CD4-positive, alpha-beta T cell treated with Interleukin-10 for 1 hour (primary cell): ENCODE measurements at regions not wholly inside any gene's neighbourhood (a gene's known extent, or its start where the extent isn't known, plus 50 kb on each side); places are given as distances from the start of the nearest gene placed in this dataset.

Experiments used
- DNase-seq: peaks from one replicate; pipeline ENCODE4 v3.0.0-alpha.2; 2020

DNA sequence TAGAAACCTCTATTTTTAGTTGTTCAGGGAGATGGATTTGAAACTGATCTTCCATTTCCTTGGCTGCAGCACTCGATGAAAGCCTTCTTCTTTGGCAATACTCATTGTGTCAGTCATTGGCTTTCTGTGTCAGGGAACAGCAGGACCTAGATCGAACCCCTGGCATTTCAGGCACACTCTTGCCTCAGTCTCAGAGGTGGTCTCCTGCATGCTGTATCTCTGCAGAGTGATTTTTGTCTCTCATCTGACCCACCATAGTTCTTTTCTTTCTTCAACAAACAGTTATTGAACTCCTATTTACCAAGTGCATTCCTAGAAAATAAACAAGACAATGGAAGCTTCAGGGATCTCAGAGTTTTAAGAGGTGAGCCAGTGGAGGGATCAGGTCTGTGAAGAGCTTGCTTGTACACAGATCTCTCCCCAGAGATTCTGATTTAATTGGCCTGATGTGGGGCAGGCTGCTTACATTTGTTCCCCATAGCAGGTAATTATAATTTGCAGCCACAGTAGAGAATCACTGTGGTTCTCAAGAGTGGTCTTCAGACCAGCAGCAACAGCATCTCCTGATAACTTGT, 473.1 kb upstream of the TCF4 start:
- no peak for DNase-seq

DNA sequence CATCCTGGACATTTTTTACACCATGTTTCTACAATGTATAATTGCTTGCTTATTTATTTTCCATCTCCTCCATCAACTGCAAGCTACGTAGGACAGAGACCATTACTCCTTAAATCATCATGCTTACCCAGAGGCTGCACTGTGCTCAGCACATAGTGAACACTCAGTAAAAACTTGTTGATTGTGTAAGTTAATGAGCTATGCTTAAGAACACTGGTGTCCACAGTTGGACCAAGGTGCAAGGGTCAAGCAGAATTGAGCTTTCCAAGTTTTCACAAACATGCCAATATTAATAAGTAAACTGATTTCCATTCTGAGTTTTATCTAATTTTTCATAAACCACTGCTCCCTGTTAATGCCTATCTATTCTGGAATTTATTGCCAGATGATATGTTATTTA, 464.2 kb upstream of the TCF4 start:
- DNase-seq: no peak

DNA sequence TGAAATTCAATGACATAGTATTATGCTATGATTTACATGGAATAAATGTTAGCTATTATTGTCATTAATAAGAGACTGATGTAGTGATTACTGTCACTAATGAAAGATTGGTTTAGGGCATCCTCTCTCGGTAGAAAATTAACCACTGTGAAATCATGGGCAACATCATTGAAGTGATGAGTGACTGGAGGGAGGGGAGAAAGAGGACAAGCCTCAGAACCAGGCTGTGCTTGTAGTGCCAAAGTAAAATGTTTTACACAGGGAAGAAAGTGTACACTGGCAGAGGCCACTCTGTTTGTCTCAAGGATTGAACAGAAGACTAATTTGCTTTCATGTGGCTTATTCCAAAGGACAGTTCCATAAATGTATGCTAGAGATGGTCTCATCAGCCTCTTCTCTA, 456.2 kb upstream of the TCF4 start:
- DNase-seq: no peak

DNA sequence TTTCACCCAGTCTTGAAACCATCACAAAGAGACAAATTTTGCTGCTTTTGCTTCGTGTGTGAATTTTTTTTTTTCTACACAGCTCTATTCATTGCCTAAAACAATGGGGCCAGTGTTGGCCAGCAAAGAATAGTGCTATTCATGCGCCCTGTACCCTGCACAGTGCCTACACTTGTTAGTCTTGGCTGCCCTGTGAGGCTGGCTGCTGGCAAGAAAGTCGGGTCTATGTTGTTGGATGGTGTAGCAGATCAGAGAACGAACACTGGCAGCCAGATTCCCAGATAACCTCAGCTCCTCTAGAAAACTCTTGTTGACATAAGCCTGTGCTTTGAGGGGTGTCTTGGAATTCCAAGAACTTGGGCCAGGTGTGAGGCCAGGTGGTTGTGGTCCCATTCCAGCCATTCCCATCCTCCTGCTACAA, 455.7 kb upstream of the TCF4 start:
- no peak for DNase-seq

DNA sequence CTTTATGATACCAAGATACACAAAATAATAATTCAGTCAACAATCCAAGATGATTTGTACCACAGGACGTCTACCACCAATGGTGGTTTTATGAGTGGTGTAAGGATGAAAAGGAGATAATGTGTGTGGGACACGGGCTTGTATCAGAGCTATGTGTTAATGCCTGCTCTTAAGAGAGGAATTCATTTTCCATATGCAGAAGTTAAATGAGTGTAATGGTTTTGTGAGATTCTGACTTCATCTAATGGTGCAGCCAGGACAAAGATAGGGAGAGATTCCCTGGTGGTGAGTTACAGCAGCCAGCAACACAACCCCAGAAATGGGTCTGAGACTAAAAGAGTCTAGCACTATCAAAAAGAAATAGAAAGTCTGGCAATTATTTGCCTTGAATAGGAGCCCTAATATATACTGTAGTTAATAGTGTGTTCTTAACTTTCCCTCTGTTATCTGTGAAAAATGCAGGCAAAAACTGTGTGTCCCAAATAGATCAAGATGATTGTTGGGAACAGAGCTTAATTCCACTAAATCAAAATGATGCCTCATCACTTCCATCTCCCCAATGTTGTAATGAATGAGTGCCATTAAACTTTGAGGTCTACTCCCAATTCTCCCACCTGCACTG, 455.0 kb upstream of the TCF4 start:
- DNase-seq: no peak

DNA sequence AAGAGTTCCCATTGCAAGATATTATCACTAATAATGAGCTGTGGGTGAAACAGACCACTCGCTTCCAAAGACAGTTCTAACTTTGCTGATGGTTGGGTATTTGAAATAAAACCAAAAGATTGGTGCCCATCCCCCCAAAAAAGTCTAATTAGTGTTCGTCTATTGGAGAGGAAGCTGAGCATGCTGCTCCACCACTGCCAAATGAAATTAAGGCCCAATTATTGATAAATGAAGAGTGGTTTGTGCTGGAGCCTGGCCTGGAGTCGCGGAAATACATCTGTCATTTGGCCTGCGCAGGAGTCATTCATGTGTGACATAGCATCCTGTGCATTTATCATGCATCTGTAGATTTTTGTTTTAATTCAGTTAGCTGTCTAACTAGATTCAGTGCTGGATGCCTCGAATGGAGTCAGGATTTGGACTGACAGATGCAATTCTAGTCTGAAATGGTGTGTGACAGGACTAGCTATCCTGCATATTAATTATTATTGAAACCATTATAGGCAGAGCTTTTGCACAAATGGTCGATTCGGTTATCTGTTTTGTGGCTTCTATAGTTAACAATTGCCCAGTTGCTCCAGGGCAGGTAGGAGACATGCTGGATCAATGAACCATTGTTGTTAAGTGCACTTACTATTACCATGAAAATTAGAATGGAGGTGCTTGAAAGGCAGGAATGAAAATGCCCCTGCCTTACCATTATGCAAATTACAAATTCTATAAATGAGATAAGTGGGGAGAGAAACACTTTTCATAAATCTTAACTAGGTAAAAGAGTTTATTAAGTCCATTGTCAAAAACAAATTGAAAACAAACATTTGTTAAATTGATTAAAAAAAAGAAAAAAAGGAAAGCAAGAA, 450.4 kb upstream of the TCF4 start:
- DNase-seq: no peak

DNA sequence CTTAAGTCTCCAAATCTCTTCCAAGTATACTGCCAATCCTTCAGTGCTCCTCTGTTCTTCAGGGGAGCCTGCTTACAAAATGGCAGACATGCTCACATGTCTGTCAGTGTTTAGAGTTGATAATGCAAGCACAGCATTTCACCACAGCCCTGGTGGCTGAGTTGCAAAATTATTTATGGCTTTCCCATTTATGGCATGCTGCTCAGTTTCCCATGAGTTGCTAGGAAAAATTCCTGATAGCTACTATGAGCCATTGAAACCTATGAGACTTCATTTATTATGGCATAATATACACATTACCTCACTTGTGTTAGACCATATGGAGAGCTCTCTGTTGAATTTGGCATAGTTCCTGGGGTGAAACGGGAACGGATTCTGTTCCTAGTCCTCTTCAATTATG, 448.7 kb upstream of the TCF4 start:
- DNase-seq: no peak

DNA sequence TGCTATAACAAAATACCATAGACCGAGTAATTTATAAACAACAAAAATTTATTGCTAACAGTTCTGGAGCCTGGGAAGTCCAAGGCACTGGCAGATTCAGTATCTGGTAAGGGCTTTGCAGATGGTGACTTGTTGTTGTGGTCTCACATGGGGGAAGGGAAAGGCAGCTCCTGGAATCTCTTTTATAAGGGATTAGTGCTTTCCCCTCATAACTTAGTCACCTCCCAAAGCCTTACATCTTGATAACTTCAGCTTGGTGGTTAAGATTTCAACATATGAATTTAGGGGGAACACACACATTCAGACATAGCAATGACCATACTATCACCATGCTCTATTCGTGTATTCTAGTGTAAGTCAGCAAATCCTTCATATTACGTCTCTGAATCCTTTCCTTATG, 447.6 kb upstream of the TCF4 start:
- no peak for DNase-seq

DNA sequence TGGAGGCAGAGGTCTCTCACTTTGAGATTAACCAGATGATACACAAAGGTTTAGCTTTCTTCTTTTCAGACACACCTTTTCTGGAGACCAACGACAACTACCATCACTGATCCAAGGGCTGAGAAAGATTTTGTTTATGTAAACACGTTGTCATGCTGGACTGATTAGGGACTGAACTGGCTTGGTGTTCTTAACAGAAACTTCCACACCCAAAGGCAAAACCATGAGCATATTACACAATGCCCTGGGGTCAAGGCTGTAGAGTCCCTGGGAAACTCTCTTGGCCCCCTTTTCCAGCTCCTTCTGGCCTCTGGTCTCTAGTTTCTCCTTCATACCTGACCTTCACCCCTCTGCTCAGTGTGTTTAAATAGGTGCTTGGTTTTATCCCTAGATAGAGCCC, 447.0 kb upstream of the TCF4 start:
- no peak for DNase-seq

DNA sequence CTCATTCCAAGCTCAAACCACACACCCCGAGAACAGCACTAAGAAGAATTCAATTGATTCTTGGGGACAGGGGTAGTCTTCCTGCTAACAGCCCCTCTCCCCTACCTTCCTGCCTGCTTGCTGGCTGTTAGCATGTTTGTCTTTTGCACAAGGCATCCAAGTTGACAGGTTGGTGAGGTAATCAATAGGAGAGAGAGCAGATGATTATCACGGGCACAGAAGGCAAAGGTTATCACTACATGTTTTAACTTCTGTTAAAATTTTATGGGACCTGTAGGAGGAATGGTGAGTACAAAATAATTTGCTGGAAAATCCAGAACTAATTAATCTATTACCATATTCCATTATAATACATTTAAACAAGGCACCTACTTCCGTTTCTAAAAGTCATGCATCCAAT, 442.1 kb upstream of the TCF4 start:
- DNase-seq: no peak

DNA sequence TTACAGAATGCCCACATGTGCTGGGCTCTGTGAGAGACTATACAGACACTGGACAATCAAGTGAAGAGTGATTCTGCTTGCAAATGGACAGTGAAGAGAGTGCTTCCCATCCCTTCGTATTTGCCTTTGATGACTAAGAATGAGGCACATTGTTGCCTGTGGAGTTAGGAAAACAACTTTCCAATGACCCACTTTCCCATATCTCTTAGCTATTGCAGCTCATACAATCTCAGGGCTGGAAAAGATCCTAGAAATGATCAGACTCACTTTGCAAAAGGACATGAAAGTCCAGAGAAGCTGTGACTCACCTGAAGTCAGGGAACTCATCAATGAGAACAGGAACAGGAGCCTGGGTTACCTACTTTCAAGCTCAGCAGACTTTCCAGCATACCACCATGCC, 440.5 kb upstream of the TCF4 start:
- no peak for DNase-seq

DNA sequence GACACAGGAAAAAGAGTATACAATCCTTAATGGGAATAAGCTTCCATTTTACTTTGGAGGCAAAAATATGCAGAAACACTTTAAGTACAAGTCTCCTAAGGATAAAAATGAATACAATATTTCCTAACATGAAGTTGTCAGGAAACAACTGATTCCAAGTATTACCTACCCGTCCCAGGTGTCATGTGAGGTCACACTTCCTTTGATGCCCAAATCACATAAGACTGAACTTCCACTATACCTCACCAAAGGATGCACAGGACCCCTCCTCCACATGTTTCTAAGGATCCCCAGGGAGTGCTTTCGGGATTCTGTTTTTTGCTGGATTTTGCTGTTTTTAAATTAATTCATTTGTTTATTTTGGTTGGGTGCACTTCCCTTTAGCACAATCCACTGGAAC, 438.5 kb upstream of the TCF4 start:
- DNase-seq: no peak

DNA sequence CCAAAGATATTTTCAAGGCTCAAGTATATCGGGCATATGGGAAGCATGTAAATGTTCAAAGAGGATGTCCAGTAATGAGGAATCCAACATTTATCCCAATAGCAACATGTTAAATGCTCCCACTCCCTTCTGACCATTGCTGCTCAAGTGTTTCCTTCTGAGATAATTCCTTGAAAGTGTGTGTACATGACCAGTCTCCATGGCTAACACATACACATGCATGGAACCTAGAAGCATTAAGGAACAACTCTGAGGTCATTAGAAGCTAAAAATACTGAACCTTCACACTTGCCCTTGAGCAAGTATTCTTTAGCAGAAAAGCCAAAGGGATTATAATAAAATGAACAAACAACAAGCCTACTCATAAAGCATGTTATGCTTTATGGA, 433.8 kb upstream of the TCF4 start:
- no peak for DNase-seq

DNA sequence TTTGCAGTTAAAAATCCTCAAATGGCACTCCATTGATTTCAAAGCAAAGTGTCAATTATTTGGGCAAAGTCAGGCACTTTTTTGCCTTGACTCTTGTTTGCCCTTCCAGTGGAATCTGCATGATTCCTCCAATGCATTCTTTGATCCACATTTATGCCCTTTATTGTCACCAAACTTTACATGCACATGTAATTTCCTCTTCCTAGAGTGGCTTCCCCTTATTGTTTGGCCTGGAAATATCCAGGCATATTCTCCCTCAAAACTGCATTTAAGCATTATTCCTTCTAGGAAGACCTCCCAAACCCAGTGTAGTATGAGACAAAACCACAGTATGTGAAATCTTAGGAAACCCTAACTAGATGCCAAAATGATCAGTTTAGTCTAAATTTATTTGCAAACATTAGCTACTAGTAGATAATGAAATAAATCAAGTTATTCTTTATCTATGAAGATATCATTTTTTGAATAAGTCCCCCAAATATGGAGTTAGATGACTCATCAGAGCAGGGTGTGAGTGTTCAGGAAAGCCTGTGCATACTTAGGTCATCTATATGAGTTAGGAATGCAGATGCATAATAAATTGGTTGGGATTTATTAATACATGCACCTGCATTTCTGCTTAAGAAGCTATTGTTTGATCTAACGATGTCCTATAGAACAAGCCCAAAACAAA, 433.3 kb upstream of the TCF4 start:
- DNase-seq: no peak

DNA sequence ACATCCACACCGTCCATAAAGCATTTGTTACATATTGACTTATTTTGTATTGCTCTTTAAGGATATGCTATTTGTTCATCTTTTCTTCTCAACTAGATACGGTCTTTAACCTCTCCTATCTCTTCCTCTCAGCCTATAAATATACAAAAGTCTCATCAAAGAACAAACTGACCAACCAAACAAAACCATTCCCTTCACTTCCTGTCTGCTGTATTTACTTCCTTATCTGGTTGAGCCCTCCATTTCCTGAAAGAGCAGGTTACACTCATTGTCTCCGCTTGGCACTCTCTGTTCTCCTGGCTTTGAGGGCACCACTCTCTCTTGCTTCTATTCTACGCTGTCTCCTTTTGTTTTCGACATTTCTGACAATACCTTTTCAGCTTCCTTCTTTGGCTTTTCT, 431.9 kb upstream of the TCF4 start:
- DNase-seq: no peak

DNA sequence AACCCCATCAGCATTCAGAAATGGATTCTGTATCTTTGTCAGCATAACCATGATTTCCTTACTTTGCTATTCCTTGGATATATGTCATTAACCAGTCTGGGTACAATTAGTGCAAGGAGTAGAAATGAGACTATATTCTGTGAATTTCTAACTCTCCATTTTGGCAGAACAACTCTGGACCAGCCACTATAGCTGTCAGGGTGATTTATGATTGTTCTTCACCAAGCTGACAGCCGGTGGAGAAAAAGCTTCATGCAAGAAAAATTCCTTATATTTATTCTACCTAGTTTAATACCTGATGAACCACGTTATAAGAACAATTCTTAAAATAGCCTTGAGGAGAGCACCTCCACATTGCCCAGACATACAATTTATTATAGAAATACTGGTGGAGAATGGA, 431.2 kb upstream of the TCF4 start:
- no peak for DNase-seq

DNA sequence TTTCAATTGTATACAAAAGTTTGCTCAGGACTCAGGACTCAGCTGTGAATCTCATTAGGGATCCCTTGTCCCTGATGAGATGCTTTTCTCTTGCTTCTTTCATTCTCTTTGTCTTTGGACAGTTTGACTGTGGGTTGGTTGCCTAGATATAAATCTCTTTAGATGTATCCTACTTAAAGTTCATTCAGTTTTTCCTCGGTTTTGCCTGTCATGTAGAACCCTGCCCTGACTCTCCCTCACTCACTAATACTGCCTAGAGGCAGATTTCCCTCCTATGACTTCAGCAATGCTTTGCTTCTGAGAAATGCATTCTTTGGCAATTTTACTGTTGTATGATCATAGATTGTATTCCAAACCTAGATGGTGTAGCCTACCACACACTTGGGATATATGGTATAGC, 421.4 kb upstream of the TCF4 start:
- no peak for DNase-seq

DNA sequence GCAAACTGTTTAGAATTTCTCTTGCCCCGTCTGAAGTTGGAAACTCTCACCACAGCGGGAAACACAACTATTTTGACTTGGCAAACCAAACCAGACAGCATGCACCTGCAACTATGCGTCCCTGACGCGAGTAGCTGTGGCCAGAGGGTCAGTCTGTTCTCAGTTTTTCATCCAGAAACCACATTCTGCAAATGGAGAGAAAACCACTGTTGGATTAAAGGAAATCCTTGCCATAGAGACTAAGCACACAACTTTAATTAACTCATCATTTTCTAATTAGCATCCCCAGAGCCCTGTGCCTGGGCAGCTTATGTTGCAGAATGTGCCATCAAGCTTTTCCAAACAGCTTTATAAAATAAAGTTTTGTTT, 415.7 kb upstream of the TCF4 start:
- DNase-seq: no peak

DNA sequence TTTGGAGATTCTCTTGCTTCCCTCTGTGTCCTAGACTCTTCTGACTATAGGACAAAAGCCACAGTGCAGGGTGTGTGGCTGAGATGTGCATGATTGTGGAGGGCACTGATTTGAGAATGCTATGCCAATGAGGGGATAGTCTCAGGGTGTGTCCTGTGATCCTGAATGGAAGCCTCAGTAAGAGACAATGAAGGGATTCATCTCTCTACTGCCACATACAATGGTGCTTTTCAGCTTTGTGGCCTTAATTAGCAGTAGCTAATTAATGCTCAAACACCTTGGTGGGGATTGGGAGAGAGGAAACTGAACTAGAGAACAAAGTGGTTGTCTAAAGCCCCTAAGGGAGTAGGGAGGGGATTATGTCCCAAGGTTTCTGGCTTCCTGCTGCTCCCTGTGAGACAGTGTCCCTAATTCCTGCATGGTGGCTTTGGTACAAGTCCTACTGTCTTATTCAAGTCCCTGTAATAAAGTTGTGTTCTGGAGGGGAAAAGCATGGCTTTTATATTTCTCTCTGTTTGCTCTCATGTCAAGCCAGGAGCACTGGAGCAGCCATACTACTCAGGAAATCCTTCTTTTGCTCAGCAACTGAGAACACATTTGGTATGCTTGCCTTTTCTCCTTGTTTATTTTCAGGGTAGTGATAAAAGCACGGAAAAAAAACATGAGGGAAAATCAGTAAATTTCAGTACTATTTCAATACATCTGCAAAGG, 415.2 kb upstream of the TCF4 start:
- no peak for DNase-seq

DNA sequence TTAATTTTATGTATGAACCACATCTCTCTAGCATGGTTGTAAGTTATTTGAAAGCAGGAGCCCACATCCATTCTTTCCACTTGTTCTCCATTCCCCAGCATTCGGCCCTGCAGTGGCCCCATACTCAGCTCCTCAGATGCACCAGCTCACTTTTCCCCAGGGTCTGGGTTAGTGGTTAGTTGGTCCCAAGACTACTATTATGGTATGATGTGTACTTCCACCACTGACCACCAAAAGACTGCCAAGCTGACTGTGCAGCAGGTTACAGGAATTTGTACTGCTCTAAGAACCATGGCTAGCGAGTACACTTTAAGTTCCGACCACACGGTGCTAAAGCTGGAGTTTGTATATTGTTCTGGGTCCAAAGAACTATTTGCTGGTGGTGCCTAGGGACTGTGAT, 413.6 kb upstream of the TCF4 start:
- DNase-seq: no peak

DNA sequence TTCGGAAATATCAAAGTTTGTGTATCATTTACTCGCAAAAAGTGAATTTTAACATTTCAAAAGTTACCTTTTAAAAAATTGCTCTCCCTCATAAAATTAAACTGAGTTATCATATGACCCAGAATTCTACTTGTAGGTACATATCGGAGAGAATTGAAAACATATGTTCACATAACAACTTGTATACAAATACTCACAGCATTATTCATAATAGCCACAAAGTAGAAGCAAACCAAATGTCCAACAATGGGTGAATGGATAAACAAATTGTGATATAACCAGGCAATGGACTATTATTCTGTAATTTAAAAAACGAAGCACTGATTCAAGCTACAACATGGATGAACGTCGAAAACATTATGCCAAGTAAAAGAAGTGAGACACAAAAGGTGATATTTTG, 412.0 kb upstream of the TCF4 start:
- DNase-seq: no peak

DNA sequence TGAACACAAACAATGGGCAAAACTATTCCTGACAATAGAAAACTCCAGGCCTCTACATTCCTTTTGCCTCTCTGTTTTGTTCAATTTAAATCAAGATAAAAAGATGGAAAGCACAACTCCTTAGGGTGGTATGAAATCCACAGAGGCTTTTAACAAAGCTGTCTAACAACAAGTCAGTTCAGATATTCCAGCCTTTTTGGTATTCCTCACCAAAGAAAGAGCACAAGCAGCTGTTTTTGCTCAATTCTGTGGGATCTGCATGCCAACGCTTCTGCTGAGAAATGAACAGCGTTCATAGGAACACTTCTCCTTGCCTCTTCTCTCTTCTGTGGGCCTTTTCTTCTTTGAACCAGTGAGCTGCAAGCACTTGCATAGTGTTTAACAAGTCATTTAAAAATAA, 411.6 kb upstream of the TCF4 start:
- no peak for DNase-seq

DNA sequence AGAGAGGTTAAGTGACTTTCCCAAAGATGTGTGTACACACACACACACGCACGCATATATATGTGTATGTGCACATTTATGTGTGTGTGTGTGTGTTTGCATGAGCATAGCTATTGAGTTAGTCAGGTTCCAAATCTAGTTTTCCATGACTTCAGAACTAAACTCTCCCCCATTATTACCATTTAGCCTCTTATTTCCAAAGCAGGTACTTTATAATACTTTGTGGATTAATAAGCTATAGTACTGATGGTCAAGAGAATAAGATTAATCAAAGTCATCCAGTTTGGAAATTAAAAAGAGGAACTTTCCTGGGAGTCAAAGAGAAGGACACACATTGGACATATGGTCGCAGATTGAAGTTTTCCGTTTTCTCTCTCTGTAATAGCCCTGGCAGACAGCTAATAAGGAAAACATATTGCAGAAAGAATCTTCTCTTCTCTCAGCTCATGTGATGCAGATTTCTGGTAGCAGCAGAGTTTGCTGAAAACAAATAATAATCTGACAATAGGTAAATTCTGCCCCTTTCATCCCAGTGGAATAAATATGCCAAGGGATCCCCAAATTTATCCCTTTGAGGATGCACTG, 410.9 kb upstream of the TCF4 start:
- no peak for DNase-seq
